Panc1 (cell line): ENCODE measurements at regions not wholly inside any gene's neighbourhood (a gene's known extent, or its start where the extent isn't known, plus 50 kb on each side); places are given as distances from the start of the nearest gene placed in this dataset.

Experiments
- ATAC-seq: fragments of 200-7000 bp; cut with Tn5 transposase; 2 replicates; pipeline ENCODE4 v1.9.1; 2020; ENCODE audit warnings: mild to moderate bottlenecking, moderate library complexity
- BruUV-seq: library from RNA; stranded (reverse); fragments of 400-500 nt; replicated peaks from 2 replicates; lab custom pipeline; 2021; lab: Mats Ljungman, UMichigan
- CTCF ChIA-PET: fragments of 300-600 bp; sonication (Branson Sonifier 250); formaldehyde crosslinking; loops from one replicate; lab custom pipeline; 2022; ENCODE audit warnings: antibody characterized with exemption; lab: Charles Lee
- POLR2A ChIA-PET: fragments of 300-600 bp; sonication (Branson Sonifier 250); formaldehyde crosslinking; loops from one replicate; lab custom pipeline; 2022; ENCODE audit warnings: antibody characterized with exemption; lab: Charles Lee
- DNase-seq: peaks from one replicate; pipeline ENCODE4 v3.0.0-alpha.2; 2010; ENCODE audit warnings: low read depth, low spot score
- H3K27ac ChIP-seq: 2 replicates; pipeline ENCODE4 v1.5.1; 2011; ENCODE audit warnings: mild to moderate bottlenecking, low read length, inconsistent platforms
- H3K27me3 ChIP-seq: fragments of 200-500 bp; sonication (Bioruptor generic); 2 replicates; pipeline ENCODE4 v1.6.0; 2014; ENCODE audit warnings: low read length, inconsistent platforms; ENCODE audit not compliant: control insufficient read depth, insufficient read depth
- H3K36me3 ChIP-seq: fragments of 200-500 bp; sonication (Bioruptor generic); 2 replicates; pipeline ENCODE4 v1.5.1; 2014; ENCODE audit warnings: inconsistent platforms, mild to moderate bottlenecking, low read length, moderate library complexity; ENCODE audit not compliant: control insufficient read depth, insufficient read depth
- H3K4me1 ChIP-seq: 2 replicates; pipeline ENCODE4 v1.5.1; 2011; ENCODE audit warnings: inconsistent platforms, mild to moderate bottlenecking, low read length, moderate library complexity; ENCODE audit not compliant: control insufficient read depth, insufficient read depth
- H3K4me3 ChIP-seq, 2 experiments: 2 replicates each; pipeline ENCODE4 v1.5.1; 2011 to 2012; ENCODE audit warnings: low read depth in 2 of 2, low read length in 2 of 2, mild to moderate bottlenecking in 2 of 2, inconsistent platforms in 1 of 2, moderate library complexity in 1 of 2
- H3K9me3 ChIP-seq: fragments of 200-500 bp; sonication (Bioruptor generic); 2 replicates; pipeline ENCODE4 v1.5.1; 2014; ENCODE audit warnings: low read depth, mild to moderate bottlenecking, inconsistent platforms, low read length, moderate library complexity; ENCODE audit not compliant: control insufficient read depth, insufficient read depth
- CTCF ChIP-seq: fragments of 450-650 bp; IDR thresholded peaks from 2 replicates; pipeline ENCODE4 v1.5.1; 2017; ENCODE audit warnings: mild to moderate bottlenecking
- POLR2AphosphoS5 ChIP-seq: IDR thresholded peaks from 2 replicates; pipeline ENCODE4 v1.6.1; 2012; ENCODE audit warnings: mild to moderate bottlenecking, low read depth, low read length, moderate library complexity
- REST ChIP-seq, 2 experiments: IDR thresholded peaks; 2 replicates each; pipeline ENCODE4 v1.6.1; 2011 to 2012; ENCODE audit warnings: low read depth in 2 of 2, control low read depth in 1 of 2, low read length in 1 of 2, mild to moderate bottlenecking in 1 of 2, moderate library complexity in 1 of 2; ENCODE audit not compliant: insufficient read depth in 1 of 2
- SIN3A ChIP-seq: IDR thresholded peaks from 2 replicates; pipeline ENCODE4 v1.6.1; 2012; ENCODE audit warnings: low read depth, mild to moderate bottlenecking, low read length, moderate library complexity, borderline replicate concordance; ENCODE audit not compliant: insufficient read depth
- TCF7L2 ChIP-seq: IDR thresholded peaks from 2 replicates; pipeline ENCODE4 v1.6.1; 2011; ENCODE audit warnings: mild to moderate bottlenecking, low read depth, low read length, inconsistent platforms
- in situ Hi-C: cut with HindIII; loops from 2 replicates; pipeline ENCODE4 v1.10.0; 2016; ENCODE audit warnings: low sequenced_read_pairs, low pct_unique_long_range_greater_than_20kb
- intact Hi-C: fragments of 100-400 bp; cut with micrococcal nuclease; formaldehyde crosslinking; loops from one replicate; pipeline ENCODE4 v1.10.0; 2022; ENCODE audit not compliant: unreplicated experiment

- POLR2A ChIA-PET, result no interaction called here
- no peaks in the 10 kb centered on the region for H3K36me3 ChIP-seq
- no TSS peak for BruUV-seq
- no peak for DNase-seq
- CTCF ChIA-PET, result no interaction called here
- no peaks in the 10 kb centered on the region for H3K9me3 ChIP-seq
- intact Hi-C loops, result no loop called here
- TF ChIP-seq REST (IDR thresholded peaks at IDR 0.05; ENCODE audit: insufficient read depth in 1 of 2, low read depth in 2 of 2, low read length in 1 of 2) (no peak), POLR2AphosphoS5 (no peak)
- no peaks in the 10 kb centered on the region for H3K4me1 ChIP-seq
- H3K27me3 ChIP-seq, result no peaks in the 10 kb centered on the region
- in situ Hi-C loops, result no loop called here
- ATAC-seq, result no peak
- H3K27ac ChIP-seq, result no peak overlapping the region
- no peak overlapping the region for H3K4me3 ChIP-seq
Observed at GRCh38 chrX:117517994-117518393, 598.6 kb downstream of the KLHL13 start.

GRCh38 chrX:117511379-117511778 is 605.2 kb downstream of the KLHL13 start:
- no TSS peak for BruUV-seq
- no peak overlapping the region for H3K27ac ChIP-seq
- no peaks in the 10 kb centered on the region for H3K36me3 ChIP-seq
- no peaks in the 10 kb centered on the region for H3K4me1 ChIP-seq
- no peak overlapping the region for H3K4me3 ChIP-seq
- H3K9me3 ChIP-seq, result no peaks in the 10 kb centered on the region
- no peak for TF ChIP-seq REST (IDR thresholded peaks at IDR 0.05; ENCODE audit: insufficient read depth in 1 of 2, low read depth in 2 of 2, low read length in 1 of 2)
- no peak for TF ChIP-seq TCF7L2
- no peak for TF ChIP-seq CTCF
- no peak for TF ChIP-seq POLR2AphosphoS5
- TF ChIP-seq SIN3A, result no peak
- DNase-seq (no peak), ATAC-seq (no peak)
- ChIA-PET CTCF (no interaction called here), POLR2A (no interaction called here)
- no peaks in the 10 kb centered on the region for H3K27me3 ChIP-seq
- in situ Hi-C loops, result no loop called here
- intact Hi-C loops, result no loop called here
